HCT116 (cell line): ENCODE measurements at regions not wholly inside any gene's neighbourhood (a gene's known extent, or its start where the extent isn't known, plus 50 kb on each side); places are given as distances from the start of the nearest gene placed in this dataset.

Source experiments
- ATAC-seq: fragments of 200-7000 bp; cut with Tn5 transposase; 2 replicates; pipeline ENCODE4 v1.9.1; 2020; ENCODE audit warnings: mild to moderate bottlenecking, moderate library complexity
- BruUV-seq: library from RNA; stranded (reverse); fragments of 400-500 nt; replicated peaks from 2 replicates; lab custom pipeline; 2021; lab: Mats Ljungman, UMichigan
- CTCF ChIA-PET: fragments of 300-600 bp; sonication (Branson Sonifier 250); formaldehyde crosslinking; loops from one replicate; lab custom pipeline; 2021; ENCODE audit warnings: antibody characterized with exemption; lab: Charles Lee
- POLR2A ChIA-PET: fragments of 300-600, 350-600 bp; sonication (Branson Sonifier 250); formaldehyde crosslinking; loops from one replicate; lab custom pipeline; 2021; ENCODE audit warnings: antibody characterized with exemption; lab: Charles Lee
- RAD21 ChIA-PET, 2 experiments: fragments of 300-600 bp; sonication (Branson Sonifier 250); formaldehyde crosslinking; loops; one replicate each; lab custom pipeline; 2023; ENCODE audit warnings: low total read pairs in 2 of 2; ENCODE audit not compliant: uncharacterized antibody in 2 of 2, unreplicated experiment in 2 of 2, low non-redundant PET in 1 of 2; lab: Charles Lee
- DNase-seq: peaks from one replicate; pipeline ENCODE4 v3.0.0-alpha.2; 2010; ENCODE audit warnings: low read depth, low spot score
- H2AFZ ChIP-seq: fragments of 200-600 bp; shearing (Covaris generic), sonication (generic); 2 replicates; pipeline ENCODE4 v1.6.1; 2017; ENCODE audit warnings: low read depth, mixed run types, mixed read lengths, antibody characterized with exemption, low read length; ENCODE audit not compliant: poor library complexity, severe bottlenecking
- H3K27ac ChIP-seq: 2 replicates; pipeline ENCODE4 v1.5.1; 2012; ENCODE audit warnings: low read depth, low read length
- H3K27me3 ChIP-seq: fragments of 200-600 bp; sonication (generic); 2 replicates; pipeline ENCODE4 v1.6.1; 2016; ENCODE audit warnings: mixed run types, low read length, mixed read lengths; ENCODE audit not compliant: insufficient read depth
- H3K36me3 ChIP-seq, 2 experiments: fragments of 200-500 bp in 1 of 2; fragments of 200-600 bp in 1 of 2; sonication (Bioruptor generic) in 1 of 2; sonication (generic) in 1 of 2; 2 replicates each; pipeline versions ENCODE4 v1.5.1 to v1.6.1; 2014 to 2016; ENCODE audit warnings: low read length in 2 of 2, inconsistent platforms in 1 of 2, mixed read lengths in 1 of 2, mixed run types in 1 of 2; ENCODE audit not compliant: insufficient read depth in 2 of 2, control insufficient read depth in 1 of 2
- H3K4me1 ChIP-seq, 2 experiments: fragments of 200-600 bp in 1 of 2; sonication (generic) in 1 of 2; 2 replicates each; pipeline versions ENCODE4 v1.5.1 to v1.6.1; 2012 to 2017; ENCODE audit warnings: low read length in 2 of 2, inconsistent platforms in 1 of 2, mild to moderate bottlenecking in 1 of 2, mixed read lengths in 1 of 2, mixed run types in 1 of 2, moderate library complexity in 1 of 2; ENCODE audit not compliant: insufficient read depth in 2 of 2, control insufficient read depth in 1 of 2
- H3K4me2 ChIP-seq: fragments of 200-600 bp; sonication (generic); 2 replicates; pipeline ENCODE4 v1.6.1; 2017; ENCODE audit warnings: mixed run types, low read length, mixed read lengths
- H3K4me3 ChIP-seq, 2 experiments: fragments of 200-600 bp in 1 of 2; sonication (generic) in 1 of 2; replicated peaks in 1 of 2; 2 replicates each; pipeline ENCODE4 v1.5.1; 2011 to 2016; ENCODE audit warnings: low read length in 2 of 2, control low read depth in 1 of 2, low read depth in 1 of 2, mild to moderate bottlenecking in 1 of 2, mixed read lengths in 1 of 2, mixed run types in 1 of 2
- H3K79me2 ChIP-seq: fragments of 200-600 bp; sonication (generic); 2 replicates; pipeline ENCODE4 v1.6.1; 2017; ENCODE audit warnings: mild to moderate bottlenecking, mixed run types, low read length, moderate library complexity, mixed read lengths; ENCODE audit not compliant: insufficient read depth
- H3K9ac ChIP-seq: fragments of 200-600 bp; sonication (generic); 2 replicates; pipeline ENCODE4 v1.6.1; 2016; ENCODE audit warnings: low read length, mixed read lengths
- H3K9me2 ChIP-seq: fragments of 200-600 bp; sonication (generic), shearing (Covaris generic); 2 replicates; pipeline ENCODE4 v1.6.1; 2017; ENCODE audit warnings: mixed run types, mild to moderate bottlenecking, moderate library complexity; ENCODE audit not compliant: insufficient read depth
- H3K9me3 ChIP-seq, 2 experiments: fragments of 200-500 bp in 1 of 2; fragments of 200-600 bp in 1 of 2; sonication (Bioruptor generic) in 1 of 2; sonication (generic) in 1 of 2; 2 replicates each; pipeline ENCODE4 v1.6.1; 2014 to 2017; ENCODE audit warnings: low read length in 2 of 2, mixed read lengths in 2 of 2, inconsistent platforms in 1 of 2, low read depth in 1 of 2, mild to moderate bottlenecking in 1 of 2, mixed run types in 1 of 2, moderate library complexity in 1 of 2; ENCODE audit not compliant: control insufficient read depth in 1 of 2, insufficient read depth in 1 of 2
- H4K20me1 ChIP-seq: fragments of 200-600 bp; sonication (generic), shearing (Covaris generic); 2 replicates; pipeline ENCODE4 v1.6.1; 2017; ENCODE audit warnings: mixed run types, mild to moderate bottlenecking, moderate library complexity; ENCODE audit not compliant: insufficient read depth
- ATF3 ChIP-seq: IDR thresholded peaks from 2 replicates; pipeline ENCODE4 v1.6.1; 2012
- CBX3 ChIP-seq: IDR thresholded peaks from 2 replicates; pipeline ENCODE4 v1.6.1; 2012; ENCODE audit warnings: low read depth
- CEBPB ChIP-seq: IDR thresholded peaks from 2 replicates; pipeline ENCODE4 v1.6.1; 2012; ENCODE audit warnings: low read depth
- EGR1 ChIP-seq: IDR thresholded peaks from 2 replicates; pipeline ENCODE4 v1.6.1; 2012; ENCODE audit warnings: low read depth
- ELF1 ChIP-seq: IDR thresholded peaks from 2 replicates; pipeline ENCODE4 v1.6.1; 2012; ENCODE audit warnings: low read depth, borderline replicate concordance
- EZH2 ChIP-seq: fragments of 200-600 bp; sonication (generic); IDR thresholded peaks from 2 replicates; pipeline ENCODE4 v1.6.1; 2017; ENCODE audit warnings: antibody characterized with exemption, mixed run types
- EZH2phosphoT487 ChIP-seq: fragments of 200-600 bp; IDR thresholded peaks from 2 replicates; pipeline ENCODE4 v1.6.1; 2018; ENCODE audit warnings: antibody characterized with exemption, borderline replicate concordance
- FOSL1 ChIP-seq: IDR thresholded peaks from 2 replicates; pipeline ENCODE4 v1.6.1; 2012; ENCODE audit warnings: low read depth
- MAX ChIP-seq: IDR thresholded peaks from 2 replicates; pipeline ENCODE4 v1.6.1; 2012
- POLR2A ChIP-seq: IDR thresholded peaks from 2 replicates; pipeline ENCODE4 v1.7.0; 2011; ENCODE audit warnings: borderline replicate concordance; ENCODE audit not compliant: insufficient read depth, insufficient read length; ENCODE audit errors: extremely low read depth
- POLR2AphosphoS5 ChIP-seq: IDR thresholded peaks from 2 replicates; pipeline ENCODE4 v1.6.1; 2011; ENCODE audit warnings: mild to moderate bottlenecking, low read depth, low read length, moderate library complexity
- RAD21 ChIP-seq: IDR thresholded peaks from 2 replicates; pipeline ENCODE4 v1.6.1; 2012; ENCODE audit warnings: low read depth, mild to moderate bottlenecking
- SIN3A ChIP-seq: IDR thresholded peaks from 2 replicates; pipeline ENCODE4 v1.6.1; 2012; ENCODE audit warnings: low read depth
- SP1 ChIP-seq: IDR thresholded peaks from 2 replicates; pipeline ENCODE4 v1.6.1; 2012; ENCODE audit warnings: low read depth
- SRF ChIP-seq: IDR thresholded peaks from 2 replicates; pipeline ENCODE4 v1.6.1; 2012; ENCODE audit warnings: low read depth
- TCF7L2 ChIP-seq: IDR thresholded peaks from 2 replicates; pipeline ENCODE4 v1.7.0; 2011; ENCODE audit warnings: borderline replicate concordance, inconsistent platforms; ENCODE audit not compliant: insufficient read depth, insufficient read length; ENCODE audit errors: extremely low read depth
- YY1 ChIP-seq: IDR thresholded peaks from 2 replicates; pipeline ENCODE4 v1.6.1; 2011; ENCODE audit warnings: low read length, low read depth, moderate library complexity, mild to moderate bottlenecking; ENCODE audit not compliant: insufficient replicate concordance; ENCODE audit errors: extremely low read depth
- ZBTB33 ChIP-seq: IDR thresholded peaks from 2 replicates; pipeline ENCODE4 v1.6.1; 2011; ENCODE audit warnings: mild to moderate bottlenecking, low read length, moderate library complexity; ENCODE audit not compliant: insufficient replicate concordance; ENCODE audit errors: extremely low read depth
- ZNF274 ChIP-seq: fragments of 200-500 bp; sonication (Bioruptor generic); IDR thresholded peaks from 2 replicates; pipeline ENCODE4 v1.6.1; 2014; ENCODE audit warnings: mild to moderate bottlenecking, low read depth, low read length, inconsistent platforms
- intact Hi-C: fragments of 100-400 bp; cut with micrococcal nuclease; formaldehyde crosslinking; loops from 2 replicates; pipeline ENCODE4 v1.10.0; 2022

DNA sequence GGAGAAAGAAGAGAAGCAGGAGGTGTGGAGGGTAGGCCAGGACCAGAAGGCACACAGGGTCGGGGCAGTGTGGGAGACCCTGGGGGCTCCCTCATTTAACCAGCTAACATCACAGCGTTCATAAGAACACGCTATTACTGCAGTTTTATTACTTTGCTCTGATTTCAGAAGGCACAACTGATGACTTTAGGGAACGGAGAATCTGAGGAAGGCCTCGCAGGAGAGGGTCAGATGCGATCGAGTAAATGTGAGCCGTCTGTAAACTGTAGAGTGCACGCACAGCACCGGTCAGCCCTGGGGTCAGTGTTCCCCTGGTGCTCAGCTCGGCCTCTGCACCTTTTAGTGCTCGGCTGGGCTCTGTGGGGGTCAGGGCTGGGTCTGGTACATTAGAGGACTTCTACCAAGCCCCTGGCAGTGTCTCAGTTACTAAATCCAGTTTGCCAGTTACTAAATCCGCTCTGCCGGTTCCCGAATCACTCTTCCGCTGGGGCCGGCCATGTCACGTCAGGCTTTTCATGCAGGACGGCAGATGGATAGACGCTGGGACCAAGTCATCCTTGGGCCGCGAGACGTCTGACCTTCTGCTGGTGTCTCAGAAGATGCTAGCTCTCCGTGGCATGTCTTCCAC lies 325.9 kb downstream of the SEC14L1 start:
- H3K36me3 ChIP-seq: peaks cover 0 to 5% of the 10 kb centered on the region in 2 experiments; a peak in 1 of 4 replicates
- no peaks in the 10 kb centered on the region for H3K9me3 ChIP-seq
- ATAC-seq: no peak
- H3K9ac ChIP-seq: no peak overlapping the region
- RAD21 ChIA-PET: no interaction called here
- no peaks in the 10 kb centered on the region for H3K9me2 ChIP-seq
- intact Hi-C loops: no loop called here
- H4K20me1 ChIP-seq: no peaks in the 10 kb centered on the region
- POLR2A ChIA-PET: no interaction called here
- H2AFZ ChIP-seq: no peak overlapping the region
- peaks cover 18 to 32% of the 10 kb centered on the region in 2 experiments for H3K4me1 ChIP-seq
- H3K27ac ChIP-seq: no peak overlapping the region
- no peak overlapping the region for H3K4me3 ChIP-seq
- BruUV-seq: no TSS peak
- no peak for DNase-seq
- no peak overlapping the region for H3K4me2 ChIP-seq
- no peaks in the 10 kb centered on the region for H3K27me3 ChIP-seq
- peaks cover 66% of the 10 kb centered on the region for H3K79me2 ChIP-seq
- TF ChIP-seq CBX3 (no peak), FOSL1 (no peak), ATF3 (no peak), POLR2A (no peak), ZBTB33 (no peak), ELF1 (no peak), MAX (no peak), SIN3A (no peak), POLR2AphosphoS5 (no peak), RAD21 (no peak), EGR1 (no peak), SRF (no peak), SP1 (no peak), ZNF274 (no peak), YY1 (no peak), EZH2phosphoT487 (no peak), TCF7L2 (no peak), CEBPB (no peak), EZH2 (no peak)
- TF ChIP-seq, all 23 proteins: peak for 0
- CTCF ChIA-PET: no interaction called here
